ENCODE measurements at regions not wholly inside any gene's neighbourhood (a gene's known extent, or its start where the extent isn't known, plus 50 kb on each side); places are given as distances from the start of the nearest gene placed in this dataset.

GRCh38 chr15:31478702-31479221 lies 152.1 kb downstream of the KLF13 start:
- no peaks in the 10 kb centered on the region for H3K9me3 Mint-ChIP-seq
- H3K4me3 Mint-ChIP-seq, result no peak overlapping the region
- no peak for TF ChIP-seq CTCF (conservative IDR thresholded peaks at IDR 0.05)
- H3K36me3 Mint-ChIP-seq, result no peaks in the 10 kb centered on the region
- no peak for DNase-seq (ENCODE audit: extremely low spot score, unreplicated experiment)
- no peaks in the 10 kb centered on the region for H3K4me1 Mint-ChIP-seq (ENCODE audit: unreplicated experiment)
- H3K27me3 Mint-ChIP-seq, result peaks cover 33% of the 10 kb centered on the region
- H3K27ac Mint-ChIP-seq, result no peak overlapping the region

- no peak for DNase-seq (ENCODE audit: extremely low spot score, unreplicated experiment)
- no peak overlapping the region for H3K4me3 Mint-ChIP-seq
- H3K27me3 Mint-ChIP-seq, result peaks cover 48% of the 10 kb centered on the region
- H3K27ac Mint-ChIP-seq, result no peak overlapping the region
- H3K4me1 Mint-ChIP-seq (ENCODE audit: unreplicated experiment), result no peaks in the 10 kb centered on the region
- H3K36me3 Mint-ChIP-seq, result no peaks in the 10 kb centered on the region
- no peak for TF ChIP-seq CTCF (conservative IDR thresholded peaks at IDR 0.05)
- H3K9me3 Mint-ChIP-seq, result no peaks in the 10 kb centered on the region
These were observed 153.9 kb downstream of the KLF13 start for GRCh38 chr15:31480356-31481025.

GRCh38 chr15:31481142-31481541 lies 154.5 kb downstream of the KLF13 start:
- Mint-ChIP-seq H3K36me3 (no peaks in the 10 kb centered on the region), H3K9me3 (no peaks in the 10 kb centered on the region), H3K4me1 (ENCODE audit: unreplicated experiment) (no peaks in the 10 kb centered on the region), H3K4me3 (no peak overlapping the region), H3K27me3 (peaks cover 52% of the 10 kb centered on the region), H3K27ac (no peak overlapping the region)
- TF ChIP-seq CTCF (conservative IDR thresholded peaks at IDR 0.05), result no peak
- no peak for DNase-seq (ENCODE audit: extremely low spot score, unreplicated experiment)

- peaks cover 57% of the 10 kb centered on the region for H3K27me3 Mint-ChIP-seq
These were observed 155.7 kb downstream of the KLF13 start for GRCh38 chr15:31482122-31482922.

More at GRCh38 chr15:31482122-31482922, 155.7 kb downstream of the KLF13 start:
- H3K27ac Mint-ChIP-seq, result no peak overlapping the region
- H3K4me3 Mint-ChIP-seq, result no peak overlapping the region
- no peak for TF ChIP-seq CTCF (conservative IDR thresholded peaks at IDR 0.05)
- H3K4me1 Mint-ChIP-seq (ENCODE audit: unreplicated experiment), result no peaks in the 10 kb centered on the region
- no peaks in the 10 kb centered on the region for H3K36me3 Mint-ChIP-seq
- H3K9me3 Mint-ChIP-seq, result no peaks in the 10 kb centered on the region
- no peak for DNase-seq (ENCODE audit: extremely low spot score, unreplicated experiment)

All from type B pancreatic cell (in vitro differentiated cells).